ENCODE measurements at regions not wholly inside any gene's neighbourhood (a gene's known extent, or its start where the extent isn't known, plus 50 kb on each side); places are given as distances from the start of the nearest gene placed in this dataset.

DNA sequence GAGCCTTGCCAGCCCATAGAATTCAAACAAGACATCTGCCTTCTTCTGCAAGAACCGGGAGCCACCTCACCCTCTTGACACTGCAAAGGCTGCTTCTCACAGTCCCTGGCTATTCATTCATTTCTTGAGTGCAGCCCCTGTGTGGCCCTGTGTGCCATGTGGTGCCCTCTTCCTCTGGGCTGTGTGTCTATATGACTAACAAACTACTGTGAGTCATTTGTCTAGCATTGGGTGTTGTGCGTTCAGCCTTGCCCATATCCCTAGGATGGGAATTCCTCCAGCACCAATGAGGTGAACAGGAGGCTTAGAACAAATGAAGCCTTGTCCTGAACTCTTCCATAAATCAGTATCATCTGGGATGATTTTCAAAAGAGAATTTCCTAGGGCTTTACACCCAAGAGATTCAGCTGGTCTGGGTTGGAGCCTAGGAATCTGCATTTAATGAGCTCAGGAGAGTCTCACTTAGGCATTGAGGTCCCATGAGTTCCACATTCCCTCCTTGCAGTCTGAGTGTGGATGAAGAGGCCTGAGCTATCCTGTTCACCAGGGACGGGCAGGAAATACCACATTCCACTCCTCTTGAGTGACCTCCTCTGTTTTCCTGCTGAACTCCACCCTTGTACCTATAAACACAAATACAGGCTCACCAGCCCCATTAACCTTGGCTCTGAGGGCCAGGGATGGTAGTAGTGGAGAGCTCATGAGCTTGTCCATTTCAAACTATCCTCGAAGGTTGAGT is 308.7 kb upstream of the N4BP1 start:
- ATAC-seq (no peak), DNase-seq (no peak)
- intact Hi-C loops (cut with micrococcal nuclease), result no loop called here

DNA sequence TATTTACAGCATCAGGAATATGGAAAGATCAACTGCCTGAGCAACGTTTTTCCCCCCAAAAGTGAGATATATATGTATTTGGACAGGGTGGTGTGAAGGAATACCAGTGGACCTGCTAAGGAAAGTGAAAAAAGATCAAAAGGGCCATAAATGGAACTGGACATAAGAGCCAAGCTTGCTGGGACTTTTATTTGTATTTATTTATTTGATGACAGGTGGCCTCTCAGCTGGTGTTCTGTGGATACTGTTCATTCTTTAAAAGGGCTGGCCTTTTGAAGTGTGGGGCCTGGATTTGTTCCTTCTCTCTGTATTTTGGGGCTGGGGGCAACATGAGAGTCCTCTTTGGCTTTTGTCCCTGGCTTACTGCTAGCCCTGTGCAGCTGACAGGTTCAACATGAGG is 306.6 kb upstream of the N4BP1 start:
- DNase-seq (no peak), ATAC-seq (no peak)
- intact Hi-C loops (cut with micrococcal nuclease), result no loop called here

DNA sequence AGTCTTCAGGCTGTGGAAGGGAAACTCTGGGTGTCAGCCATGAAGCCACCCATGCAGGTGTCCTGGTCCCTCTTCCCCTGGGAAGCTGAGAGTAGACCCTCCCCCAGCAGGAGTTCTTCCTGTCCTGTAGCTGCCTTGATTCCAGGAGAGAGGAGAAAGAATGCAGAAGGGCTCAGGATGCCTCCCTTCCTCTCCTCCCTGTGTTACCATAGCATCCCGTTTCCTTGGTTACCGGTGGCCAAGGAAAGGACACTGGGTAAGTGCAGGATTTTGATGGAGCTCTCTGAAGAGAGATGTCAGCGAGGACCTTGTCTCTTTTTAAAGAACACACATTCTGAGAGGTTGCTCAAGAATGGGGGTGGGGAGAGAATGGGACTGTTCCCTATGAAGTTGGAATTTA is 304.1 kb upstream of the N4BP1 start:
- no peak for DNase-seq
- intact Hi-C loops (cut with micrococcal nuclease), result no loop called here
- ATAC-seq, result no peak

DNA sequence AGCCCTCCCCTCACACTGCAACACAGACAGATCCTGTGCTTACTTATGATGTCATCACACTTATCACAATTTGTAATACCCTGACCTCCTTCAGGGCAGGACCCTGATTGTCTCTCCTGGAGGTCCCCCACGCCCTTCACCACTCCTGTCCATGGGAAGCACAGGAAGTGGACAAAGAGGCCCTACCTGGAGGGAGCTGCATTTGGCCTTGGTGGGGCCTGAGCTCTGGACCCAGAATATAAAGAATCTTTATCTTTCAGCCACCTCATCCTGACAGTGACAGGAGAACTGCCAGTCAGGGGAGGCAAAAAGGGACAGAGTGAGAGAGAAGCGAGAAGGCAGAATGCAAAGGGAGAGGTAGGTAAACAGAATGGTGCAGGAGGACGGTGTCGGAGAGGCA is 303.4 kb upstream of the N4BP1 start:
- no peak for DNase-seq
- intact Hi-C loops (cut with micrococcal nuclease), result no loop called here
- ATAC-seq, result no peak

DNA sequence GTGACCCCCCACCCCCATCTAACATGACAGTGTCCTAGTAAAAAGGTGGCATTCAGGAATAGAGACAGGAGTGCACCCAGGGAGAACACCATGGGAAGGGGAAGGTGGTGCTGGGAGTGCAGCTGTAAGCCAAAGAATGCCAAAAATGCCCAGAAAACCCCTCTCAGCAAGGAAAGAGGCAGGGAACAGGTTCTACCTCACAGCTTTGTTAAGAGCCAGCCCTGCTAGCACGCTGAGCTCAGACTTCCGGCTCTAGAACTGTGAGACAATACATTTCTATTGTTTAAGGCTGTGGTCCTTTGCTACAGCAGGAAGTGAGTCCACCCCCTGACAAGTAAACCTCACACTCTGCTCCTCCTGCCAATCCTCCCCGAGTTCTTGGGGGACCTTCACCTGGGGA is 302.4 kb upstream of the N4BP1 start:
- DNase-seq (no peak), ATAC-seq (no peak)
- intact Hi-C loops (cut with micrococcal nuclease), result no loop called here

DNA sequence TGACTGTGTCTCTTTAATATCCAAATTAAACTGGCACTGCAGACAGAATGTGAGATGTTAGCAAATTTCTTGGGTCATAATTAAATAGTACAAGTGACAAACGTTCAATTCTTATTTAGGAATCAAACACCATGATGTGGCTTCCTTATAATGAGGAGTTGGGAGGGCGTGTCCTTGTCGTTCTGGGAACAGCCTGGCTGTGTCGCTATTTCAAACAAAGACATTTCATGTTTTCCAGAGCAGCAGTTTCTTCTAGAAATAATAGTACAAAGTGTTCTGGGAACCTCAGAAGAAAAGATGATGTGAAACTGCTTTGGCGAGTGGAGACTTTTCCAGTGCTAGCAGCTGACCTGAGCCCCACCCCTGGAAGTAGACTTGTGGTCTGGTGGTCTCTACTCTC is 301.7 kb upstream of the N4BP1 start:
- intact Hi-C loops (cut with micrococcal nuclease), result no loop called here
- DNase-seq (no peak), ATAC-seq (no peak)

DNA sequence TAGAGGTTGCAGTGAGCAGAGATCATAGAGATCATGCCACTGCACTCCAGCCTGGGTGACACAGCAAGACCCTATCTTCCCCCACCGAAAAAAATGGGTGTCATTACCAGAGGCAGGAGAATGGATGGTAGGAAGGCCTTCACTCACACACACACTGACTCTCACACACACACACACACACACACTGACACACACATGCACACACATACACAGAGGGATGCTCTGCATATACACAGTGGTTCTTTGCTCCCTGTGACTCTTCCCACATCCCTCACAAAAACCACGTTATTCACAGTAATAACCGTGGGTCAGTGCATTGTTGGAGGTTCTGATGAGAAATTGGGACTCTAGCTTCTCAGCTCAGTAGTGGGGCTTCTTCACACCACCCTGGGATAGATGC is 300.2 kb upstream of the N4BP1 start:
- no peak for ATAC-seq
- intact Hi-C loops (cut with micrococcal nuclease), result no loop called here
- DNase-seq, result no peak

DNA sequence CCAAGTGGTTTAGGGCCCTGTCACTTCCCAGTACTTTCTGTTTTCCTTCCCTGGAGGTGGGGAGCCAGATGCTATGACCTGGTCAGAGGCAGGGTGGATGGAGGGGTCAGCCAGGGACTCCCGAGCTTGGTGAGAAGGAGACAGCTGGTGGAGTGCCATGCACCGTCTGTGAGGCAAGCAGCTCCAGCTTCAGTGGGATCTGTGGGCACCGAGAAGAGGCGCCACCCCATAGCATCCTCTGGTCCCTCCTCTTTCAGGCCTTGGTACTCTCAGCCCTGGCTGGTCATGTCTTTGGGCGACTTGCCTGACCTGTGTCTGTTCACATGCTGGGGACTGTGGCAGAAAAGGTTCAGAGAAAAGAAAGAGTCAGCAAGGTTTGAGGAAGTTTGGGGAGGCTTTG is 299.3 kb upstream of the N4BP1 start:
- ATAC-seq (no peak), DNase-seq (no peak)
- intact Hi-C loops (cut with micrococcal nuclease), result no loop called here

DNA sequence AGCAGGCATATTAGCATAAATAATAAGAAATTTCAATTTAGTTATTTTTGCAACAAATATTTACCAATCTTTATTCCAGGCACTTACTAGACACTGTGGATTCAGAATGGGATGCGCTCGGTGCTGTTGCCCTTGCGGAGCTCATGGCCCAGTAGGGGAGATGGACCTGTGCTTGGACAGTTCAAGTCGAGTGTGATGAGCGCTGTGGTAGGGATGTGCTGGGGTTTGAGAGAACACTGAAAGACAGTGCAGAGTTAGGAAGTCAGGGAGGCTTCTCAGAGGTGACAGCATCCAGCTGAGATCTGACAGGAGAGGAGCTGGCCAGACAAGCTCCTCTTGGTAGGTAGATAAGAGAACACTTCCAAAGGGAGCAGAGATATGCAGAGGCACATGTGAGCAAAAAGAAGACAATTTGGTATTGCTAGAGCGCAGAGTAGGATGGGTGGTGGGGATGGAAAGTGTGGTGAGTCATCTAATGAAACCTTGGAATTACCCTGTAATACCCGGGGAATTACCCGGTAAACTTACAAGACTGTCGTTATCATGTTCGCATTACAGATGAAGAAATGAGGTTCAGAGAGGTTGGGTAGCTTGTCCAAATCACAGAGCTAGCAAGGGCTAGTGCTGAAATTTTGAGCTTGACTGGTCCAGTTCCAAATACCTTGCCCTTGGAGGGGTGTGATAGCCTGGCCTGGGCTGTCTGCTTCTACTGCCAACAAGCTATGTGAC is 298.1 kb upstream of the N4BP1 start:
- ATAC-seq (no peak), DNase-seq (no peak)
- intact Hi-C loops (cut with micrococcal nuclease), result no loop called here

DNA sequence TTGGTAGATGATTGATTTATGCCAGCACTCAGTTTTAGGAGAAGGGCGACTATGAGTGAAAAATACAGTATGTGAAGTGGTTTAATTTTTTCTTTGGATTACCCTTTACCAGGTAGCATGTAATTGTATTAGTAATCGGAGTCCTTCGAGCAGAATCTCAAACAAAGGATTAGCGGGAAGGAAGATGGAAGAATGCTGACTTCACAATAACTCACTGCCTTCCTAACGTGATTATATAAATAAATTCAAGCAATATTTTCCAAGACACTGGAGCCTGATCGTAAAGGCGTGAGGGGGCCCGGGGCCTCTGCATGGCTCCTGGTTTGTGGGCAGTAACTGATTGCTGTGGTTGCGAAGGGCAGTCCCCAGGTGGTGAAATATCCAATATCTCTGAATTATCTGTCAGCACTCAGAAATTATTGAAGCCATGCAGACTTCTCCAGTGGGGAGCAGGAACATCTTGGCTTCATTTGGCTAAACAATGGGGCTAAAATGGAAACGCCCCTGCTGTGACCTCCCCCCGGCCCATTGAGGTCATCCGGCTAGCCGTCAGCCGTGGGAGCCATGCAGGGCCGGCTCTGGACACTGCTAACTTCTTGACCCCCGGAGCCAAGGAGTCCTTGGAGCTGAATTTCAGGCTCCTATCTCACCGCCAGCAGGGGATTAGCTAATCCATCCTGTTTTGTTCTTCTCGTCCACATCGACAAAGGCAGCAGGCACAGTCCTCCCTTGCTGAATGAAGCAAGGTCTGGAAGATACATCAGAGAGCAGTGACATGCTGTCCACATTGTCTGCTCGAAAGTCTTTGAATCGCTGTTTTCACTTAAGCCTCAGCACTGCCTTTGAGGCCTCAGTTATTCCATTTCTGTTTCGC is 295.9 kb upstream of the N4BP1 start:
- ATAC-seq (no peak), DNase-seq (no peak)
- intact Hi-C loops (cut with micrococcal nuclease), result no loop called here

DNA sequence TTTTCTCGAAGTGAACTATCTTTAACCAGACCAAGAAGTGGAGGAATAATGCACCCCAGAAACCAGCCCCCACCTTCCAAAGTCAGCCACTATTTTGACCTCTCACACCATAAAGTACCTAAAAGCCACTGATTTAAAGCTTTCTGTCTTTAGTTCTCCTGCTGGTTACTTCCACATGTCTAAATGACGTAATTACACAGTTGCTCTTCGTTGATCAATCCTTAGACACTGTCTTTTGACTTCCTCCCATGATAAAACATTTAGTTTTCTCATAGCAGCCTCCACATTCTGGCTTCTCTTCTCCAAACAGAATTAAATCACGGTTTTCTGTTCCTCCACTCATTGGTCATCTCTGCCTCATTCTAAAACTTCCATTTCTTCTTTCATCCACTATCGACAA is 294.4 kb upstream of the N4BP1 start:
- intact Hi-C loops (cut with micrococcal nuclease), result no loop called here
- DNase-seq, result no peak
- no peak for ATAC-seq

DNA sequence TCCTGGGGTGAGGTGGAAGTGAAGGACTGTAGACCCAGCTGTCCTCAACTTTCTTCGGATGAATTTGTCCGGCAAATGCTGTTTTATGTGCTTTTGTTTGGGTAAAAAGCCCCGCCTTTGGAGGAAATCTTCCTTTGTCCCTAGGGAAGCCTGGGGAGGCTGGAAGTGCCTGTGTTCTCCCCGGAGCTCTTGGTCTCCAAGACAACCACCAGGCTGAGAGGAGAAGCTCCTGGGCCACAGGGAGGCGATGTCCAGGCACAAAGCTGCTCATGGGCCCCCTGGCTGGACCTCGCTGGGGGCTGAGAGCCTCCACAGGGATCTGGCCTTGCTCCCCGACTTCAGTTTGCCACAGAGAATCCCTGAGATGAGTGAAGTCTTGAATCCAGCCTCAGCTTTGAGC is 293.1 kb upstream of the N4BP1 start:
- DNase-seq (no peak), ATAC-seq (no peak)
- intact Hi-C loops (cut with micrococcal nuclease), result no loop called here

DNA sequence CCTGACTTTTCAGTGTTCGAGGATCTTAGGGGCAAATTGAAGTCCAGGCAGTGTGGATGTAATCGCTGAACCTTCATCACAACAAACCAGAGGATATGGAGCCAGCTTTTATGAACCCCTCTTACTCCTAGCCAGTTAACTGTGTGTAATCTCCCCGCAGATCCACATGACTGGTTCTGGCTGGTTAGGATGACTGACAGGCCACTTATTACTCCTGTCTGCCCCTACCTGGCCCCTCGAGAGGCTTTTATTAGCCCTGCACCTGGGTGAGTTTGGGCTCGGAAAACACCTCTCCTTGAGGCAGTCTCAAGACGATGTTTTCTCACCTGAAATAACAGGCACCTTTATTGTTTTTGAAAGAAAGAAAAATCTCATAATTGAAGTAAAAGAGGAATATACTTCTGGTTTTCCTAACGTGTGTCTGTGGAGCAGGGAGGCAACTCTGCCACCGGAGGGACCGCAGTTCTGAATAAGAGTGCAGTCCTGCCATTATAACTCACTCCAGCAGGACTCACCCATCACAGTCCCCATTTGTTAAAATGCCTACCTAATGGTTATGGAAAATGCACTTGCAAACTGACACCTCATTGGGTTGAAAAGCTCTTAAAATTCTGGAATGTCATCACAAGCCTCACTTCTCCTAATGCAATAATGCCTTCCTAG is 291.9 kb upstream of the N4BP1 start:
- ATAC-seq, result no peak
- DNase-seq, result no peak
- intact Hi-C loops (cut with micrococcal nuclease), result no loop called here

DNA sequence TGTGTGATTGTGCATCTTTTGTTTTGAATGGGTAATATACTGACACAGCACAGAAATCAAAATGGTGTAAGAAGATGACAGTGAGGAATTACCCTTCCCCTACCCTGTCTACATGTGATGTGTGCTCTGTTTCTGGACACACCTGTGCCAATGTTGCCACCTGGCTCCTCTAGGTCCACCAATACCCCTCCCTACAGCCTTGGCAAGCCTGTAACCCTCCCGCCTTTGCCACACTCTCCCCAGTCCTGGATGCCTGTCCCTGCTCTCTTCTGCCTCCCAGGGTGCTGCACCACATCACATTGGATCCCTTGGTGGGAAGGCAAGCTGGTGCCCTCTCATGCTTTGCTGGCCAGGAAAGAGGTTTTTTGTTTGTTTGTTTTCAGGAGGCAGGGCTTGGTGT is 289.5 kb upstream of the N4BP1 start:
- DNase-seq (no peak), ATAC-seq (no peak)
- intact Hi-C loops (cut with micrococcal nuclease), result no loop called here

DNA sequence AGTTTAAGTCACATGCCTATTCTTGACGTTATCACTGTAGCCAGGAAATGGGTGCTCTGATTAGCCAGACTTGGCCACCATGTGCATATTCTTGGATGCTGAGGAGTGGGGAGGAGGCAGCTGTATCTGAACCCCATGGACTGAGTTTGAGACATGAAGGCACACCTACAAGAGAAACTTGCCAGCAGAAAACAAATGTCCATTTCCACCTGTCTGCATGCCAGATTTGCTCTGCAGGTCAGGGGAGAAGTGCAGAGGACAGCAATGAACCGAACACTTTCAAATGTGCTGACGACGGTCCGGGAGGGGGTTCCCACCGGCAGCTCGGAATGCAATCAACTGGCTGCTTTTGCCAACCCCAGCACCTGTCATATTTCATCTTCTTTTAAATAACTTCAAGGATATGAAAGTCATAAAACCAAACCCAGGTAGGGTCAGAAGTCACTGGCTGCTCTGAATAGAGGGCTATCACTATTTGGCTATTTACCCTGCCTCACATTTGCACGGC is 287.8 kb upstream of the N4BP1 start:
- ATAC-seq (no peak), DNase-seq (no peak)
- intact Hi-C loops (cut with micrococcal nuclease), result no loop called here

DNA sequence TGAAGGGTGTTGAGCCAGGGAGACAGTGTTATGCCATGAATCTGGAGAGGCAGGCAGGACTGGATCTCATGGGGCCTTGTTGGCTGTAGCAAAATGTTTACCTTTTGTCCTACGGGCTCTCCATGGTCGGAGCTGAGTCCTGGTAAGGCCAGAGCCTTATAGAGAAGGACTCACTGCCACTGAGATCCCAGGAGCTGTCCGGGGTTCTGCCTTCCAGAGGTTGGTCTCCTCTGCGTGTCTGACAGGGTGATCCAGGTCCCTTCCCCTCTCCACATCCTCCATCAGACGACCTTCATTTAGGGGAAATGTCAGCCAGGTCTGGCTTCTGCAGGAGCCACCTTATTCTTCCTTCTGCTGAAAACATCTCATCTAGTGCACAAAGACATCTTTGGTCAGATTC is 285.2 kb upstream of the N4BP1 start:
- no peak for ATAC-seq
- DNase-seq, result no peak
- intact Hi-C loops (cut with micrococcal nuclease), result no loop called here

DNA sequence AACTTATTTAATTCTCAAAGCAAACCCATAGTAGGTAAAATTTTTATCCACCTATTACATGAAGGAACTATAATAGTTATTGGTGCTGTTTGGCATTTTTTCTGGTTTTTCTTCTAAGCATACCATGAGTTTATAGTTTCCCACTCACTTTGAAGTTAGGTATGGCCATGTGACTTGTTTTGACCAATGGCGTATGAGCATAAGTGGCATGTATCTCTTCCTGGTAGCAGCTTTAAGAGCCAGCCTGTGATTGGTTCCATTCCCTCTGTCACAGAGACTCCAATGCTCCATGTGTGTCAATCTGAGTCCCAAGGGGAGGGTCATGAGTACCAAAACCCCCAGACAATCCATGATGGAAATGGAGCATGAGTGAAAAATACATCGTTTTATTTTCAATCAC is 282.9 kb upstream of the N4BP1 start:
- intact Hi-C loops (cut with micrococcal nuclease), result no loop called here
- ATAC-seq (no peak), DNase-seq (no peak)

DNA sequence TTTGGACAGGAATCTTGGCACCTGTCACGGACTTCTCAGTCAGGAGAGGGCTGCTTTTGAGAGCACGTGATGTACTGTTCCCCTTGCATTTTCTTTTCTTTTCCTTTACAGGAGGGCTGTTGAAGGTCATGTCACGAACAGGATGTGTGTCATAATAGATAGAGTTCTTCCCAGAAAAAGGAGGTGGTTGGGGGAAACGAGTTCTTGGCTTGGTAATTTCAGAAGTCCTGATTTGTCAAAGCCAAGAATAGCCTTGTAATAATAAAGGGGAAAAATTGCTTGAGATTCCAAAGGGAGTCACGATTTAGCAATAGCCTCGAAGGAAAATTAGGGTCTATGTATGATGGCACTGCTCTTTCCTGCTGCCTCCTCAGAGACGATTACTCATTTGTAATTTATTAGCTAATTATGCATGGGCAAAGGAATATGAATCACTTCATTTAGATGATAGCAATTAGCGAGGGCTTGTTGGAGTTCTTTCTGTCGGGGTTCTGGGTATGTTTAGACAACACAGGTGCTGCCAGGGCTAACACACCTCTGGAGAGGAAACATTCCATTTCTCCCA is 277.7 kb upstream of the N4BP1 start:
- DNase-seq, result no peak

DNA sequence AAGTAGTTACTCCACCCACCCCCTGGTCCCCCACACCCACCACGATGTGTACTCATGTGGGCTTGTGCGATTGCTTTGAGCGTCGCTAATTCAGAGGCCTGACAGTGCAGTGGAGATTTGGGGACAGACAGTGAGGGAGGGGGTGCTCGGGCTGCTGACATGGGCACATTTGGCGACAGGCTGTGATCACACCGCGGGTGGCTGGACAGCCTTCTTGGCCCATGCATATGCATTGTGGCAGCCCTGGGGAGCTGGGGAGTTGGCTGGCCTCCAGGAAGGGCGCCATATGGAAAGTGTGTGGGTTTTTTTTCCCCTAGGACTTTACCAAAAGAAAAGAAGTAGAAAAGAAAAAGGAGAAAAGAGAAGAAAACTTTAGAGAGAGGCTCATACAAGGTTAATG is 275.5 kb upstream of the N4BP1 start:
- no peak for ATAC-seq
- DNase-seq, result no peak

More for the DNA sequence above, 277.7 kb upstream of the N4BP1 start:
- no peak for ATAC-seq
- intact Hi-C loops (cut with micrococcal nuclease), result no loop called here

More for the DNA sequence above, 275.5 kb upstream of the N4BP1 start:
- intact Hi-C loops (cut with micrococcal nuclease), result no loop called here

Data from left ventricle myocardium superior (tissue), 1 donor.